NB4 (cell line): ENCODE measurements at regions not wholly inside any gene's neighbourhood (a gene's known extent, or its start where the extent isn't known, plus 50 kb on each side); places are given as distances from the start of the nearest gene placed in this dataset.

Experiments used
- CTCF ChIP-seq: IDR thresholded peaks from one replicate; pipeline ENCODE4 v1.5.1; 2012; ENCODE audit warnings: low read depth, low read length
- POLR2A ChIP-seq: IDR thresholded peaks from 2 replicates; pipeline ENCODE4 v1.6.1; 2011; ENCODE audit warnings: mild to moderate bottlenecking; ENCODE audit not compliant: insufficient read length; ENCODE audit errors: extremely low read depth
- TF ChIP-seq, protein P1 (sequence below): IDR thresholded peaks from 2 replicates; pipeline ENCODE4 v1.6.1; 2011; ENCODE audit warnings: low read depth, low read length

GRCh38 chr3:127040216-127040615 lies 57.3 kb downstream of the PLXNA1 start:
- no peak for TF ChIP-seq CTCF
- no peak for TF ChIP-seq POLR2A
- TF ChIP-seq, protein P1, sequence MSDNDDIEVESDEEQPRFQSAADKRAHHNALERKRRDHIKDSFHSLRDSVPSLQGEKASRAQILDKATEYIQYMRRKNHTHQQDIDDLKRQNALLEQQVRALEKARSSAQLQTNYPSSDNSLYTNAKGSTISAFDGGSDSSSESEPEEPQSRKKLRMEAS: no peak
